Hematopoietic multipotent progenitor cell treated with erythropoietin and hydrocortisone succinate and interleukin-3 and kit ligand, for 15 days (in vitro differentiated cells): ENCODE measurements at regions not wholly inside any gene's neighbourhood (a gene's known extent, or its start where the extent isn't known, plus 50 kb on each side); places are given as distances from the start of the nearest gene placed in this dataset.

ENCODE experiments used
- DNase-seq: peaks from one replicate; pipeline ENCODE4 v3.0.0-alpha.2; 2015; ENCODE audit warnings: low spot score

DNA sequence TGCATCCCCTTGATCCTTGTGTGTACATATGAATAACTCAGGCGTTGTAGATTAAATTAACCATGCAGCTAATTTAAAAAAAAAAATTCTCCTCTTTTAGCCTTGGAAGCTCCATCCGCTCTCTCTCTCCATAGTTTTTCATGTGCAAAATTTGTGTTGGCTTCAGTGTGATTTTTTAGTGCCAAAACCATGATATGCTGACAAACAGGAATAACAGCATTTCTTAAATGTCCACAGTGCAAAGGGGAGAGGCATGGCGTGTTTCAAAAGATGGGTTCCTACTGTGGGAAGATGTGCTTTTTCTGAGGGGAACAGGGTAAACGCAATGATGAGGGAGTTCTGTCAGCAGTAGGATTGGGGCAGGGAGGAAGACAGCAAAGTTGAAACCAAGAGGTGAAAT is 247.0 kb downstream of the ICOS start:
- DNase-seq, result no peak

- DNase-seq, result no peak
These were observed 247.7 kb downstream of the ICOS start for GRCh38 chr2:204184226-204184625.

GRCh38 chr2:204187229-204188083 is 250.9 kb downstream of the ICOS start:
- DNase-seq, result no peak

DNA sequence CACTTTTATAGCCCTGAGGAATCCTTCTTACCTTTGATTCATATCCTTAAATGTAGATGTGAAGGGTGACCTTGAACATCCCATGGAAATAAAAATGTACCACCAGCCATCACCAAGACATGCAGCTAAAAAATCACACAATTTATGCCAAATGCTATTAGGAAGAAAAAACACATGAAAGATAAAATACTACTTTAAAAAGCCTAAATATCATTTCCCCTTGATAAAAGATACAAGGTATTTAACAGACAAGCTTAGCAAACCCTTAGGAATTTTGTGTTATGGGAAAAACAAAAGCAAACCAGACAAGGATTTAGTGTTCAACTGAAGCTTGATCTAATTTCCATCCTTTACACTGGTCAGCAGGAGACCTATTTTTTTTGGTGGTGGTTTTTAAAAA is 255.0 kb downstream of the ICOS start:
- no peak for DNase-seq

DNA sequence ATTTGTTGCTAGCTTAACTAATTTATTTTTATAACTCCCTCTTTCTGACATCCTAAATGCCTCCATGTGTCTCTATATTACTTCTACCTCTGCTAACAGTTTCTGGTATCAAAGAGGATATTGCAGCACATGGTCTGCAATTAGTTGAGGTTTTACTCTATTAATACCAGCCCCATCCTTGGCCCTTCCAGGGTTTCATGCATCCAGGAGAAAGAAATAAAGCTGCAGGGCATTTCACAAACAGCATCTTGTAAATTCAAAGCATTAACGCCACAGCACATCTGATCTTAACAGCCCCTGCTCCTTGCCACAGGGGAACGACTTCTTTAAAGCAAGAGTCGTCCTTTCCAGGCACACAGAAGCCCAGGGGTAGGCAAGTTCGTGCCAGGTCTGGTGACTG is 258.9 kb downstream of the ICOS start:
- DNase-seq, result no peak

DNA sequence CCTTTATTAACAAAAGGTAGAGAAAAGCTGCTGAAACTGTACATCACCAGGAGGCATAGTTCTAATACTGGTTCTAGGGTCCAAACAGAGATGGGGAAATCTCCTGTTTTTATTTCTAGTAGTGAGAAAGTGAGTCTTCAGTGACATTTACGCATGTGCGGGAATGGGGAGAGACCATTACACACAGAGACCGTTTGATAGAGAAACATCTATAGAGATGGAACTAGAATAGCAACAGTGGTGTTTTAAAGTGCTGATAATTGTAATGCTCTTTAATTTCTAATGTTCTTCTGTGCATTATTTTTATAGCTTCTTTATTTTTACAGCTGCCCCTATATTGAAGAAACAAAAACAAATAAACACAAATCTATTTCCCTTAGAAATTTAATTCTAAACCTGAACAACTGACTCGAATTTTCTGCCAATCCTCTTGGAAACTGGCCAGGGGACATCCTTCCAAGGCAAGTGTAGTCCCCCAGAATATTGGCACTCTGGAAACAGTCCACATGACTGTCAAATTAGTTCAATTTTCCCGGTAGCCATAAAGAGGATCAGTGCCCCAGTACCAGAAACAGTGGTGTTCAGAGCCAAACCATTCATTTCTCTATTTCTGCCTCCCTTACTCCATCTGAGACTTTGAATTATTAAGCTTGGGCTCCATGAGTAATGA is 260.9 kb downstream of the ICOS start:
- DNase-seq, result no peak

DNA sequence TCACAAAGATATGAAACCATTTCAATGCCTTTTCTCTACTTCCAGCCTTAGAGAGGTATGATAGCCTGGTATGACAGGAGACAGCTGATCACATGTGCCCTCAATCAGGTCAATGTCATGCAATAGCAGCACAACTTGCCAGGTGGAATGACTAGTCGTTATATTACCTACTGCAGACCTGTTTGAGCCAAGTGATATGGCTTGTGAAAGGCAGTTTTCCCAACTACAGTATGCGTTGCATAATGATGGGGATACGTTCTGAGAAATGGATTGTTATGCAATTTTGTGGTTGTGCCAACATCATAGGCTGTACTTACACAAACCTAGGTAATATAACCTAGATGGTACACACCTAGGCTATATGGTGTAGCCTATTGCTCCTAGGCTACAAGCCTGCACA is 262.8 kb downstream of the ICOS start:
- DNase-seq, result no peak

- no peak for DNase-seq
These were observed 264.9 kb downstream of the ICOS start for GRCh38 chr2:204201507-204201906.

- DNase-seq, result no peak
These were observed 265.7 kb downstream of the ICOS start for GRCh38 chr2:204202253-204202652.

DNA sequence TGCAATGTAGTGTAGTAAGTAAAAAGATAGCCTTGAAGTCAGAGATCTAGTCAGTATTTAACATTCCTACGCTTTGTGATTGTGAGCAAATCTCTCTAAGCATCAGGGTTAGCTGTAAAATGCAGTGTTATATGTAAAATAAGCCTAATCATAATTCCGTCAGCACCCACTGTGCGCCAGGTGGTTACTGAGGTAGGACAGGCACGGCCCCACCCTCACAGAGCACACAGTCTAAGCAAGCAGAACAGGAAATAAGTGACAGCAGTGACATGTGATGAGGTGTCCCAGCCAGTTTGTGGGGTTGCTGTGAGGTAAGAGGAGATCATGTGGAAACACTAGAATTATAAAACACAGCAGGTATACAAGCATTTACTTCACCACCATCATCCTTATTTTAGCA is 267.1 kb downstream of the ICOS start:
- no peak for DNase-seq

GRCh38 chr2:204205082-204205481 is 268.5 kb downstream of the ICOS start:
- no peak for DNase-seq

- no peak for DNase-seq
These were observed 269.0 kb downstream of the ICOS start for GRCh38 chr2:204205538-204205937.

- DNase-seq, result no peak
These were observed 271.3 kb downstream of the ICOS start for GRCh38 chr2:204207866-204208265.

DNA sequence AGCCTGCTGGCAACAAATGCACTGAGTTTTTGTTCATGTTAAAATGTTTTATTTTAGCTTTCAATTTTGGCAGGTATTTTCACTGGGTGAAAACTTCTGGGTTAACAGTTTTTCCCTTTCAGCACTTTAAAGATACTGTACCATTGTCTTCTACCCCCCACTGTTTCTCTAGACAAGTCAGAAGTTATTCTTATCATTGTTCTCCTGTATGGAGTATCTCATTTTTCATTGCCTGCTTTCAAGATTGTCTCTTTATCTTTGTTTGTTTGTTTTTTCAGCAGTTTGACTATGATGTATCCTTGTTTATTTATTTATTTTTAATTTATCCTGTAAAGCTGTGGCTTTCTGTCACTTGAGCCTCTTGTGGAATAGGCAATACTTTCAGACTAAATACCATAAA is 277.0 kb downstream of the ICOS start:
- DNase-seq, result no peak

GRCh38 chr2:204218040-204218439 is 281.5 kb downstream of the ICOS start:
- DNase-seq, result no peak

- DNase-seq, result no peak
These were observed 282.6 kb downstream of the ICOS start for GRCh38 chr2:204219196-204219595.

DNA sequence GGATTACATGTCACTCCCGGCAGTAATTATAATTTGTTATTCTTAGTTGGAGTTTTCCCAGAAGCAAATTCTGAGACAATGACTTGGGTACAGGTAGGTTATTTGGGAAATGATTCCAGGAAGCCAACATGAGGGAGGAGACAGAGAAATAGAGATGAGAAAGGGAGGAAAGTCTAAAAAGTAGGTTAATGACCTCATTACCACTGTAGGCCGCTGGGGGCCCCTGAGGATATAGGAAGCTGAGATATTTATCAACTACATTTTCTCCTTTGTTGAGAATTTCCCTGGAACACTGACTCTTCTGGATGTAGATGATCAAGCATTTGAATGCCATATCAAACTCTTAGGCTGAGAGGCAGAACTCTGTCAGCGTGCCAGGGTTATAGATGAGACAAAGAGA is 284.3 kb downstream of the ICOS start:
- no peak for DNase-seq

GRCh38 chr2:204223046-204223445 is 286.5 kb downstream of the ICOS start:
- no peak for DNase-seq

GRCh38 chr2:204223544-204223943 is 287.0 kb downstream of the ICOS start:
- no peak for DNase-seq

- DNase-seq, result no peak
These were observed 289.1 kb downstream of the ICOS start for GRCh38 chr2:204225671-204226073.

DNA sequence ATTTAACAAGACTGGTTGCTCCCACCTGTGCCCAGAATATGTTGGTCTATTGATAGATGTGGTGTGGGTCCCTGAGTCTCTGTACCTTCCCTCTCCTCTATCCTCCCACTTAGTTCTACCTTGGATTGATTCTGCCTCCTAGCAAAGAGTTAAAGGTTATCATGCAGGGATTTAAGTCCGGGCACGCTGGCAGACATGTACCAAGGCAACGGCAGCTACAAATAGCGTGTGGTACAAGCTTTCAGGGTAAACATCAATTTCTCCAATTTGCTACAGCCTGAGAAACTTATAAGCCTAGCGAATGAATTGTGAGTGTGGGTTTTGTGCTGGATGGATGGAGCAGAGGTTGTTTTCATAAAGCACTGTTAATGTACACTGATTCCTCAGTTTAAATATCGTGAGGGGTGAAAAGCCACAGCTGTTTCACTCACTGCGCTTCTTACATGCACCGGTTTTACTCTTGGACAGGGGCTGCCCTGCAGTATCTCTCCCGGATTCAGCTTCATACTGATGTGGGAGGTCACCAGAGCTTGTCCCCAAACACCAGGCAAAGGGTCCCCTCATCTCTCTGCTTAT is 289.8 kb downstream of the ICOS start:
- DNase-seq, result no peak

DNA sequence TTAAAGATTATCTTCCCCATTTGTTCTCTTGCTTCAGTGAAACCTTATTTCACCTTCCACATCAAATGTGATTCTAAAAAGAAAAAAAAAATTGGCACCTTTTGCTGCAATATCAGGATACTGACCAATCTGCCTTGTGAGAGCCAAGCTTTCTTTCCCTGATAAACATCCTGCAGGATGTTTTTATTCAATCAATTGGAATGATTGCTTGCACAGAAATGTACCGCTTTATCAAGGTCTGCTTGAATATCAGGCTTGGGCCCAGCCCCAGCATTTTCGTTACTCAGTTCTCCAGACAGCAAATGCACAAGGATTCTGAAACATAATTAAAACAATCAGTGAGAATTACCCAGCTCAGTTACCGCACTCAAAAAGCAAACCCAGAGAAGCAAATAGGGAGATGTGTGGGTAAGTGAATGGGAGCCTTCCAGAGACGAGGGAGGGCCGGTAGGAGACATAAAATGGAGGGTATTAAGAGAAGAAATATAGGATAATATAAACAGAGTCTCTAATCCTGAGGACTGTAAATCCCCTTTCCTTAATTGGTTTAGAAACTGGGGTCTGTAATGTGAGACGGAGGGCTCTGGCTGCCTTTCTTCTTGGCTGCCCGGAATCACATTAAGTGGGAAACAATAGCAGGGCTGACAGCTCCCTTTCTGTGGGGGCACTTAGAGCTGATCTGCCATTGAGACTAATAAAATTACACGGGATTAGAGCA is 291.8 kb downstream of the ICOS start:
- no peak for DNase-seq

DNA sequence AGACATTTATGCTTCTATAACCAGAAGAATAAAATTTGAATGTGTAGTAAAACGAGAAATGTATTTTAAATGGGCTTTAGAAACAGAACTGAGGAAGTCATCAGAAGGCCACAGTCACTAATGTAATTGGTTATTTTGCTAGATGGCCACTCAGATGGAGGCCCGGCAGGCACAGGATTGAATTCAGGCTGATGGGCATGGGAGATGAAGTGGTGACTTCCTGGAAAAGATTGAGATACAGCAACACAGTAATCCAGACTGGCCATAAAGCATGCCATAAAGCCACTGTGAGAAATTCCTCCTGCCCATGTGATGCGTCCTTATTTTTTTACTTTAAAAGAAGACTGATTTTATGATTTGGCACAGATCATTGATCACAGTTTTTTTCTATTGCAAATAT is 297.7 kb downstream of the ICOS start:
- DNase-seq, result no peak
